Spinal cord (tissue), 9 donors: ENCODE measurements at regions not wholly inside any gene's neighbourhood (a gene's known extent, or its start where the extent isn't known, plus 50 kb on each side); places are given as distances from the start of the nearest gene placed in this dataset.

Source experiments
- DNase-seq, 6 donors: peaks; one replicate each; pipeline versions ENCODE4 v3.0.0 to v3.0.0-alpha.2; 2013 to 2015; ENCODE audit warnings: low spot score in 6 of 6, low read depth in 4 of 6
- H3K27ac ChIP-seq: one replicate; pipeline ENCODE4 v1.5.1; 2013; ENCODE audit warnings: low read depth, low read length, control low read depth
- H3K27me3 ChIP-seq: one replicate; pipeline ENCODE4 v1.6.1; 2013; ENCODE audit warnings: low read length; ENCODE audit not compliant: control insufficient read depth, insufficient read depth
- H3K36me3 ChIP-seq: one replicate; pipeline ENCODE4 v1.6.1; 2013; ENCODE audit warnings: low read length; ENCODE audit not compliant: control insufficient read depth, insufficient read depth
- H3K4me1 ChIP-seq: one replicate; pipeline ENCODE4 v1.6.1; 2013; ENCODE audit warnings: low read length; ENCODE audit not compliant: control insufficient read depth, insufficient read depth
- H3K4me3 ChIP-seq: one replicate; pipeline ENCODE4 v1.5.1; 2013; ENCODE audit warnings: low read depth, low read length, control low read depth
- H3K9me3 ChIP-seq: one replicate; pipeline ENCODE4 v1.6.1; 2013; ENCODE audit warnings: low read length; ENCODE audit not compliant: control insufficient read depth, insufficient read depth
- WGBS: methylation state at CpG from one replicate; pipeline ENCODE4 v1.1.5; 2013; ENCODE audit warnings: missing lambda C conversion rate; ENCODE audit not compliant: insufficient coverage; 5-methylcytosine and 5-hydroxymethylcytosine counted together
- donor health status: healthy.

DNA sequence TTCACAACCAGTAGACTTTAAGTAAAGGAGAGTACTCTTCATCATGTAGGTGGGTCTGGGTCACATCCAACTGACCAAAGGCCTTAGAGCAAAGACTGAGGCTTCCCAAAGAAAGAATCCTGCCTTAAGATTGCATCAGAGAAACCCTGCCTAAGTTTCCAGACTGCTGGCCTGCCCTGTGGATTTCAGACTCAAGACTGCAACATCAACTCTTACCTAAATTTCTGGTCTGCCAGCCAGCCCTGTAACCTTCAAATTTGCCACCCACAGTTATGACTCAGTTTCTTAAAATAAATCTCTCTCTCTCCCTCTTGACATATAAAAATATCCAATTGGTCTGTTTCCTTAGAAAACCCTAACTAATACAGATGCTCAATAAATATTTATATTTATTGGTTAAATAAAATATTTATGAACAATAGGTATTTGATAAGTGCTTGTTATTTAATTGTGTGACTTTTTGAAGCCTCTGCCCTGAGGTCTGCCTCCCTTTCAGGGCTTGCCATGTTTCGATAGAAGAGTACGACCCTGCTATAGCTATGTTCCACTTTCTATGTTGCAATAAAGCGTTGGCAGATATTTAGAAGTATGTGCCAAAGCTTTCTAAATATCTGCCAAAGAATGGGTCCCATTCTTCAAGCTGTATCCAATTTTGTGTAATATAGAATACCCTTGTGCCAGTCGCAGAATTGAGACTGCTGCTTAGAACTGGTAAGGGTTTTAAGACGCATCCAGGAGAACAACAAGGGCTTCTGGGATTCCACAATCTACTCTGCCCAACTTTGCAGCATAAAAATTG is 65.7 kb downstream of the TMEM30B start:
- H3K4me3 ChIP-seq, result no peak overlapping the region
- WGBS, result 73% methylated on average over 2 of the region's 5 CpGs
- H3K27ac ChIP-seq, result no peak overlapping the region
- no peaks in the 10 kb centered on the region for H3K4me1 ChIP-seq
- DNase-seq, result no peak
- no peaks in the 10 kb centered on the region for H3K9me3 ChIP-seq
- no peaks in the 10 kb centered on the region for H3K36me3 ChIP-seq
- H3K27me3 ChIP-seq, result no peaks in the 10 kb centered on the region

DNA sequence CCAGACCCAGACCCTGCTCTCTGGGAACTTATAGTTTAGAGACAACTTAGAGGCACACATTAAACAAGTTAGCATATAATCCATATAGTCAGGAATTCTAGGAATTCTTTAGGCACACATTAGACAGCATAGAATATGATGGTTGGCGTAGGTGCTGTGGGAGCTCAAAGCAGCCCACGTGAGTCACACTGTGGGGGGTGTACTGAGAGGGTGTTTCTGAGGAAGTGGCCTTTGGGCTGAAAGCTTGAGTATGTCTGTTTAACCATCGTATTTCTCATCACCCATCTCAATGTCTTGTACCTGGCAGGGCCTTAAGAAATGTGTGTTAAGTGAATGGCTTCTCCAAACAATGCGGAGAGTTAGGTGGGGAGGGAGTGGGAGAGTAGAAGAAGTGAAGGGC is 67.2 kb downstream of the TMEM30B start:
- 100% methylated on average over 1 of the region's 4 CpGs for WGBS
- no peaks in the 10 kb centered on the region for H3K4me1 ChIP-seq
- H3K4me3 ChIP-seq, result no peak overlapping the region
- H3K27me3 ChIP-seq, result no peaks in the 10 kb centered on the region
- H3K36me3 ChIP-seq, result no peaks in the 10 kb centered on the region
- no peaks in the 10 kb centered on the region for H3K9me3 ChIP-seq
- DNase-seq, result no peak
- no peak overlapping the region for H3K27ac ChIP-seq

DNA sequence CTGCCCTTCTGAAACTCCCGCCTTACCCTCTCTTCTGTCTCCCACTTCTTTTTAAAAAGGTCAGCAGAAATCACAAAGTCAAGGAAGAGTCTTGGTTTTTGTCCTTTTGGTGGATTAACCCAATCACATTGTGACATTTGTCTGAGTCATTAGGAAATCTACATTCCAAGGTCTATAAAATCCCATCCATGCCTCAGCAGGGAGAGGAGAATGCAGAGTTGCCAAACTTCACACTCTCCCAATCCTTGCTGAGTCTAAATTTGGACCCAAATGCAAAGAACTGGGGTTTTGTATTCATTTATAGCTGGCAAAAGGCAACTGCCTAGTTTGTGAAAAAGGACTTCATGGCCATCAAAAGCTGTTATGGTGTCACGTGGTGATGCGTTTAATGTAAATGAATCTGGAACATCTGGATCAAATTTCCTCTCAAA is 67.9 kb downstream of the TMEM30B start:
- WGBS, result no CpG with 5 or more reads among the region's 3 CpGs

DNA sequence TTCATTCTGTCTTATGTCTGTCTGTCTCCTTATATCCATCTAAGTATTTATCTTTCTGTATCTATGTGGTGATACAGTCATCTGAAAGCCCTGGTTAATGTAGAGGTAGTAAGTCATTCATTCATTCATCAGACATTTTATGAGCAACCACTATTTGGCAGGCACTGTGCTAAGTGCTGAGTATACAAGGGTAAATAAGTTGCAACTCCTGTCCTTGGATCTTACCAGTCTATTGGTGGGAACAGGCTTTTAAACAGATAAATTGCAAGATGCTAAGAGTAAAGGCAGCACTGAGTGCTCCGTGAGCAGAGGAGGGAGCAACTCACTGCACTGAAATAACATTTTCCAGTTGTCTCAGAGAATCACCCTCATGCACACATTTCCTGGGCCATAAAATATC is 68.6 kb downstream of the TMEM30B start:
- H3K4me3 ChIP-seq, result no peak overlapping the region
- no peak for DNase-seq
- H3K9me3 ChIP-seq, result no peaks in the 10 kb centered on the region
- no peaks in the 10 kb centered on the region for H3K36me3 ChIP-seq
- no peaks in the 10 kb centered on the region for H3K4me1 ChIP-seq
- WGBS, result no CpG with 5 or more reads among the region's 1 CpG
- H3K27ac ChIP-seq, result no peak overlapping the region
- no peaks in the 10 kb centered on the region for H3K27me3 ChIP-seq

More for the DNA sequence above, 67.9 kb downstream of the TMEM30B start:
- H3K9me3 ChIP-seq, result no peaks in the 10 kb centered on the region
- DNase-seq, result no peak
- no peaks in the 10 kb centered on the region for H3K4me1 ChIP-seq
- H3K36me3 ChIP-seq, result no peaks in the 10 kb centered on the region
- H3K4me3 ChIP-seq, result no peak overlapping the region
- no peaks in the 10 kb centered on the region for H3K27me3 ChIP-seq
- H3K27ac ChIP-seq, result peak overlapping the region; percentile 34

DNA sequence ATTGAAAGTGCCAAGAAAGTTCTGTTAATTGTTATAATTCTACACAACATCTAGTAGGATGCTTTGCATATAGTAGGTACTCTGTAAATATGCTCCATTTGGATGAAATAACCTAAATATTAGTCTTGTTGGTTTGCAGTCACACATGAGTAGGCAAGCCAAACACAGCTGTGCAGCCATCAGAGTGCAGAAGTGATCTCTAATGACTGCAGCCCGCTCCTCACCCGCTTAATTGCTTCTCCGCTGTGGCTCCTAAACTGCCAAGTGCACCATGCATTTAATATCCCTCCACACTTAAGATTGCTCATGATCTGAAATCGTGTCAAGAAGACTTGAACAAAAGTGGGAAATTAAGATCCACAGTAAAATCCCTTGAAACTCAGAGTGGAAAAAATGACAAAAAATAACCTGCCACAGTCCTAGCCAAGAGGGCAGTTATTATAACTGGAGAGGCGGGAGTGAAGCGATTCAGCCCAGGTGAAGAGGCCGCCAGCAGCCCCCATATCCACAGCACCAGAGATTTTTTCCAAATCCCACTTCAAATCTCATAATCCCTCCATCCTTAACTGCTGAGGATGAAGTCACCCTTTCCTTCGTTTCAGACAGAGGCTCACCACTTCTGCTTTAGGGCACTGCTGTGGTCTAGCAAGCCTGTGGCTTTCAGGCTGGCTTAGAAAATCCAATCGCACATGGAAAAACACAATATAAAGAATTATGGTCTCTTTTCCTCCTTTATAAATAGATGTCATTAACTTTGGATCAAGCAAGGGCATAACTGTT is 69.5 kb downstream of the TMEM30B start:
- no peak overlapping the region for H3K27ac ChIP-seq
- DNase-seq, result peak in 1 of 6 donors; percentile 77
- no peaks in the 10 kb centered on the region for H3K27me3 ChIP-seq
- H3K36me3 ChIP-seq, result no peaks in the 10 kb centered on the region
- no peaks in the 10 kb centered on the region for H3K4me1 ChIP-seq
- no peaks in the 10 kb centered on the region for H3K9me3 ChIP-seq
- WGBS, result 85% methylated on average over 8 of the region's 9 CpGs
- H3K4me3 ChIP-seq, result no peak overlapping the region

DNA sequence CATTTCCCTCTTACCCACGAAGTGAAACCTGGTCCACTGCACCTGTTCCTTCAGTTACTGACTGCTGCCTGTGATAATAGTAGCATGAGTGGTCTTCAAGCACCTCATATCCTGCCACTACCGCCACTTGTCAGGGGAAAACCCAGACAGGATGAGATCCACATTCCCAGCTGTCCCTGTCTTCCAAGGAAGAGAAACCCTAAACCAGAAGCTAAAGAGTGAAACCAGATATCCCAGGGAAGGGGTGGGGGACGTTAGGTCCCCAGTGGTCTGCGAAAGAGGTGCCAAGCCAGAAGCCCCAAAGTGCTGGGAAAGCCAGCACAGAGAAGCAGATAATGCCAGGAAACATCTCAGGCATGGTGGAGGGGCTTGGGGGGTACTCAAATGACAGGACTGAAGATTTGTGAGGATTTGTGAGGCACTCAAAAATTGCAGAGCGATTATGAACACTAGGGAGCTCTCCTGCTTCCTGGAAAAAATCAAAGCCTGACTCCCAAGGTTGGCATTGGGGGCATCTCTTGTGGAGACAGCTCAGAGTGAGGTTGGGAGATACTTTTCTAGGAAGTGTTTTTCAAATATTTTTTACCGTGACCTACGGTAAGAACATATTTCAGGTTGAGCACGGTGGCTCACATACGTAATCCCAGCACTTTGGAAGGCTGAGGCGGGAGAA is 77.9 kb downstream of the TMEM30B start:
- DNase-seq, result no peak
- Histone ChIP-seq H3K27me3 (no peaks in the 10 kb centered on the region), H3K9me3 (no peaks in the 10 kb centered on the region), H3K36me3 (no peaks in the 10 kb centered on the region), H3K4me1 (no peaks in the 10 kb centered on the region), H3K4me3 (no peak overlapping the region), H3K27ac (no peak overlapping the region)
- 75% methylated on average over 8 of the region's 10 CpGs for WGBS

DNA sequence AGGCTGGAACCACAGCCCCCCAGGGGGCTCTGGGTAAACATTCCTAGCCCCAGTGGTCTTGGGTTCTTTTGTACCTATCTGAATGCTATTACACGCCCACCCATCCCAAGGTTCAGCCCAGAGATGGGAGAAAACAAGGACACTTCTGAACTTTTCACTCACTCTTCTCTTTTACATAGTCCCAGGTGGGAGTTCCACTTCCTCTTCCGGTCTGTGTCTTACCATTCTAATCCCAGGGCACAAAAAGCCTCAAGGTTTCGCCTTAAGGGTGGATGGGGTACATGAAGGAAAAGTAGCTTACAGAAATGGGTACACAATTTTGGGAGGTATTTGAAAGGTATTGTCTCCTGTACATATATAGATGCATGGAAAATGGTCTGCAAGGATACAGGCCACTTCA is 79.0 kb downstream of the TMEM30B start:
- Histone ChIP-seq H3K9me3 (no peaks in the 10 kb centered on the region), H3K27ac (no peak overlapping the region), H3K4me3 (no peak overlapping the region), H3K36me3 (no peaks in the 10 kb centered on the region), H3K4me1 (no peaks in the 10 kb centered on the region), H3K27me3 (no peaks in the 10 kb centered on the region)
- DNase-seq, result no peak
- 100% methylated on average over 1 of the region's 3 CpGs for WGBS

DNA sequence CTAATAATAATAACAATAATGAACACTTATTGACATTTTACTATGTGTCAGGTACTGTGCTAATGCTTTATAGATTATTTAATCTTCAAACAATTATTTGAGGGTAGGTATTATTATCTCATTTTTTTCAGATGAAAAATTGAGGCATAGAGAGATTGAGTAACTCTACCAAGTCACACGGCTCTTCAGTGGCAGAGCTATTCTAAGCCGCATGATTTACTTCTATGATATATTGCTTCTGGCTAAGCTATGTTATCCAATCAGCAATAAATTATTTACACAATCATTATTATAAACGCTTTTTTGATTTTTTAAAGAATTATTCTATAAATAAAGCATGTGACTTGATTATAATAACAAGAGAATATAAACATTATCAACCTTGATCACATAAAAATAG is 80.0 kb downstream of the TMEM30B start:
- H3K4me1 ChIP-seq, result no peaks in the 10 kb centered on the region
- DNase-seq, result no peak
- H3K27ac ChIP-seq, result no peak overlapping the region

DNA sequence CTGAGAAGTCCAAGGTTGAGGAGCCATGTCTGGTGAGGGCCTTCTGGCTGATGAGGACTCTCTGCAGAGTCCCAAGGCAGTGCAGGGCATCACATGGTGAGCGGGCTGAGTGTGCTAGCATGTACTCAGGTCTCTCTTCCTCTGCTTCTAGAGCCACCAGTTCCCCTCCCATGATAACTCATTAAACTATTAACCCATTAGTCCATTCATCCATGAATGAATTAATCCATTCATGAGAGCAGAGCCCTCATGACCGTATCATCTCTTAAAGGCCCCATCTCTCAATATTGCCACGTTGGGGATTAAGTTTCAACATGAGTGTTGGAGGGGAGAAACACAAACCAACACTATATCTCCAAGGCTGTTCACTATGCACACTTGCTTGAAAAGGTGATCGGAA is 83.7 kb downstream of the TMEM30B start:
- no peak overlapping the region for H3K4me3 ChIP-seq
- no peak for DNase-seq
- H3K36me3 ChIP-seq, result no peaks in the 10 kb centered on the region
- H3K27ac ChIP-seq, result no peak overlapping the region
- no peaks in the 10 kb centered on the region for H3K9me3 ChIP-seq
- no peaks in the 10 kb centered on the region for H3K27me3 ChIP-seq
- 78% methylated on average over 1 of the region's 4 CpGs for WGBS
- H3K4me1 ChIP-seq, result no peaks in the 10 kb centered on the region

More for the DNA sequence above, 80.0 kb downstream of the TMEM30B start:
- Histone ChIP-seq H3K9me3 (no peaks in the 10 kb centered on the region), H3K4me3 (no peak overlapping the region), H3K27me3 (no peaks in the 10 kb centered on the region), H3K36me3 (no peaks in the 10 kb centered on the region)
- WGBS, result no CpG with 5 or more reads among the region's 3 CpGs
